ENCODE measurements at regions not wholly inside any gene's neighbourhood (a gene's known extent, or its start where the extent isn't known, plus 50 kb on each side); places are given as distances from the start of the nearest gene placed in this dataset.

GRCh38 chr11:130698174-130698573 lies 218.1 kb downstream of the SNX19 start:
- H3K9me3 ChIP-seq (ENCODE audit: control insufficient read depth, insufficient read depth, low read depth, low read length), result no peaks in the 10 kb centered on the region
- in situ Hi-C loops (cut with HindIII; ENCODE audit: low pct_unique_long_range_greater_than_20kb, low sequenced_read_pairs) (no loop called here), intact Hi-C loops (cut with micrococcal nuclease; ENCODE audit: unreplicated experiment) (no loop called here)
- no peak for DNase-seq (ENCODE audit: low read depth, low spot score)
- no peaks in the 10 kb centered on the region for H3K27me3 ChIP-seq (ENCODE audit: control insufficient read depth, insufficient read depth, low read length)
- H3K27ac ChIP-seq (ENCODE audit: low read length), result no peak overlapping the region
- no peaks in the 10 kb centered on the region for H3K4me1 ChIP-seq (ENCODE audit: control insufficient read depth, insufficient read depth, low read length)
- TF ChIP-seq POLR2AphosphoS5 (IDR thresholded peaks at IDR 0.05; ENCODE audit: low read depth, low read length), result no peak
- no peak for TF ChIP-seq REST (IDR thresholded peaks at IDR 0.05; ENCODE audit: insufficient read depth in 1 of 2, low read depth in 2 of 2, low read length in 1 of 2)
- TF ChIP-seq SIN3A (IDR thresholded peaks at IDR 0.05; ENCODE audit: borderline replicate concordance, insufficient read depth, low read depth, low read length), result no peak
- TF ChIP-seq TCF7L2 (IDR thresholded peaks at IDR 0.05; ENCODE audit: low read depth, low read length), result no peak
- TF ChIP-seq CTCF (IDR thresholded peaks at IDR 0.05), result no peak
- no peak for ATAC-seq
- no peaks in the 10 kb centered on the region for H3K36me3 ChIP-seq (ENCODE audit: control insufficient read depth, insufficient read depth, low read length)
- CTCF ChIA-PET, result no interaction called here
- BruUV-seq (replicated peaks), result no TSS peak
- no peak overlapping the region for H3K4me3 ChIP-seq (ENCODE audit: low read depth in 2 of 2, low read length in 2 of 2)
- POLR2A ChIA-PET, result no interaction called here

- Histone ChIP-seq H3K36me3 (ENCODE audit: control insufficient read depth, insufficient read depth, low read length) (no peaks in the 10 kb centered on the region), H3K27me3 (ENCODE audit: control insufficient read depth, insufficient read depth, low read length) (no peaks in the 10 kb centered on the region), H3K27ac (ENCODE audit: low read length) (no peak overlapping the region), H3K4me1 (ENCODE audit: control insufficient read depth, insufficient read depth, low read length) (no peaks in the 10 kb centered on the region), H3K9me3 (ENCODE audit: control insufficient read depth, insufficient read depth, low read depth, low read length) (no peaks in the 10 kb centered on the region), H3K4me3 (ENCODE audit: low read depth in 2 of 2, low read length in 2 of 2) (no peak overlapping the region)
- no TSS peak for BruUV-seq (replicated peaks)
- in situ Hi-C loops (cut with HindIII; ENCODE audit: low pct_unique_long_range_greater_than_20kb, low sequenced_read_pairs) (no loop called here), intact Hi-C loops (cut with micrococcal nuclease; ENCODE audit: unreplicated experiment) (no loop called here)
- ATAC-seq (no peak), DNase-seq (ENCODE audit: low read depth, low spot score) (no peak)
- ChIA-PET CTCF (no interaction called here), POLR2A (no interaction called here)
- TF ChIP-seq REST (IDR thresholded peaks at IDR 0.05; ENCODE audit: insufficient read depth in 1 of 2, low read depth in 2 of 2, low read length in 1 of 2) (no peak), TCF7L2 (IDR thresholded peaks at IDR 0.05; ENCODE audit: low read depth, low read length) (no peak), CTCF (IDR thresholded peaks at IDR 0.05) (no peak), SIN3A (IDR thresholded peaks at IDR 0.05; ENCODE audit: borderline replicate concordance, insufficient read depth, low read depth, low read length) (no peak), POLR2AphosphoS5 (IDR thresholded peaks at IDR 0.05; ENCODE audit: low read depth, low read length) (no peak)
These were observed 216.7 kb downstream of the SNX19 start for GRCh38 chr11:130699561-130699960.

Measured in Panc1 (cell line).